ENCODE measurements at regions not wholly inside any gene's neighbourhood (a gene's known extent, or its start where the extent isn't known, plus 50 kb on each side); places are given as distances from the start of the nearest gene placed in this dataset.

DNA sequence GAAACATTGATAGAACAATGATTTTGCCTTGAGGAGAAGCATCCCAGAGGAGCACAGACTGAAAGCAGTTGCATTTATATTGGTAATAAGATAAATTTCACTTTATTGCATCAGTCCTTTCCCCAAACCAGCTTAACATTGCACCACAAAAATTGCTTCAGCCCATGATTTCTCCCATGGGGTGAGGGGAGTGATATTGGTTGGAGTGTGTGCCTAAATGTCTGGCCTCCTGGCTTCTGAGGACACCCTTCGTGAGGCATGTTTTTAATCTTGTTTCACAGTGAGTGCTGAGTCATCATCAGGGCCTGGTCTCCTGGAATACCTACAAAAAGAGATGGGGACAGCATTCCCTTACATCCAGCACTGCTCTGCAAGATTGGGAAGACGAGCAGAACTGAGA is 487.9 kb downstream of the C4orf33 start:
- TF ChIP-seq, protein P1, sequence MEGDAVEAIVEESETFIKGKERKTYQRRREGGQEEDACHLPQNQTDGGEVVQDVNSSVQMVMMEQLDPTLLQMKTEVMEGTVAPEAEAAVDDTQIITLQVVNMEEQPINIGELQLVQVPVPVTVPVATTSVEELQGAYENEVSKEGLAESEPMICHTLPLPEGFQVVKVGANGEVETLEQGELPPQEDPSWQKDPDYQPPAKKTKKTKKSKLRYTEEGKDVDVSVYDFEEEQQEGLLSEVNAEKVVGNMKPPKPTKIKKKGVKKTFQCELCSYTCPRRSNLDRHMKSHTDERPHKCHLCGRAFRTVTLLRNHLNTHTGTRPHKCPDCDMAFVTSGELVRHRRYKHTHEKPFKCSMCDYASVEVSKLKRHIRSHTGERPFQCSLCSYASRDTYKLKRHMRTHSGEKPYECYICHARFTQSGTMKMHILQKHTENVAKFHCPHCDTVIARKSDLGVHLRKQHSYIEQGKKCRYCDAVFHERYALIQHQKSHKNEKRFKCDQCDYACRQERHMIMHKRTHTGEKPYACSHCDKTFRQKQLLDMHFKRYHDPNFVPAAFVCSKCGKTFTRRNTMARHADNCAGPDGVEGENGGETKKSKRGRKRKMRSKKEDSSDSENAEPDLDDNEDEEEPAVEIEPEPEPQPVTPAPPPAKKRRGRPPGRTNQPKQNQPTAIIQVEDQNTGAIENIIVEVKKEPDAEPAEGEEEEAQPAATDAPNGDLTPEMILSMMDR (IDR thresholded peaks at IDR 0.05): no peak
- no peak for TF ChIP-seq POLR2A (IDR thresholded peaks at IDR 0.05)
